Activated CD8-positive, alpha-beta memory T cell treated with anti-CD3 and anti-CD28 coated beads, Interleukin-2, amount 50 U/mL, for 4 hours (primary cell): ENCODE measurements at regions not wholly inside any gene's neighbourhood (a gene's known extent, or its start where the extent isn't known, plus 50 kb on each side); places are given as distances from the start of the nearest gene placed in this dataset.

Experiments used
- DNase-seq: peaks from one replicate; pipeline ENCODE4 v3.0.0-alpha.2; 2020

DNA sequence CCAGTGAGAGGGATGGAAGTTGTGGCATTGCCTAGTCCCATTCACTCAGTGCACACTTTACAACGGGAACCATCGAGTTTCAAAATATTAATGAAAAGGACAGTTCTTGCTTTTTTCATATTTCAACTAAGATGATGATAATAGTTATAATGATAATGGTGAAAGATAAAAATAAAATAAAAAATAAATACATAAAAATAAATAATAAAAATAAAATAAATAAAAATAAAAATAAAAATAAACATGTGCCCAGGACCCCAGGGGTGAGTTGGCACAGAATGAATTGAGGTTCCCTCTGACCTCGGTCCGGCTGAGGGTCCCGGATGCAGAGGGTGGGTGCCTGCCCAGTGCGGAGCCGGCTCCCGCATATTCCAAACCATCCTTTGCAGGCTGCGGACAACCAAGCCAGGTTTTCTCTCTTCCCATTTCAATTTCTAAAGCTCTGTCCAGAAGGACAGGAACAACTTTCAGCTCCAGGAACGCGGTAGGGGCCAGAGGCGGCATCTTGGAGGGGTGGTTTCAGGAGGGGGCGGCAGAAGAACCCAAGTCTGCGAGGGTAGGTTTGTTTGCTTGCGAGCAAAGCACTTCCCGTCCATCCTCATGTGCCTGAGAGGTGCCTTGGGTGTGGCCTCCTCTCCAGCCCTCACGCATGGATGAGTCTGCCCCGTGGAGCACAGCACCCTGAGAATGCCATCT, 236.8 kb downstream of the DLL1 start:
- DNase-seq, result no peak

DNA sequence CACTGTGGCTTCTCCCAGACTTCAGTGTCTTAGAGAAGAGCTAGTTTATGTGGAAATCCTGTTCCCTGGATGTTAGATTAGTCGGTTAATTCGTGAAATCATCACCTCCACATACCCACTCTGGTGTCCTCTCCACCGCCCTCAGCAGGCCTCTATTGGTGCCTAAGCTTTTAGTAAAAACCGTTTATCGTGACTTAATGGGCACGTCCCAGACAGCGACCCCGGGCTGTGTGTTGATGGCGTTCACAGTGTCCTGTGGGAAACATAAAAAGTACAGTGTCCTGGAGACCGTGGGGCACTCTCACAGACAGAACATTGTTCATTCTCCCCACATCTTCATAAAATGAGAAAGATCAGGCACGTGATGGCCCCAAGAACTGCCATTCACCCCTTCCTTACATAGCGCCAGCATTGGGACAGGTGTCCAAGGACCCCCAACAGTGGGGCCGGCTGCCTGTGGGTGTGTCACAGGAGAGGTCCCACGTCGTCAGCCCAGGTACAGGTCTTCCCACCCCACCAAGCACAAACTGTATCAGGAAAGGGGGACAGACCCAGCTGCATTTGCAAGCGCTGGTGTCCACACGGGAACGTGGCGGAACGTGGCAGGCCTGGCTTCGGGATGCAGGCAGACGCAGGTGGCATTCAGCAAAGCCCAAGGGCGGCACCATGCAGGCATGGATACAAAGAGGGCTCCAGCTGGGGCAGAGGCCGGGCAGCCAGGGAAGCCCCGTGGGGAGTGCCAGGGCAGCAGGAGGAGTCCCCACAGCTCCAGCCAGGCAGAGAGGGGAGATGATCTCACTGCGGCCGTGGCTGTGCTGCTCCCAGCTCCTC, 237.7 kb downstream of the DLL1 start:
- DNase-seq, result no peak

DNA sequence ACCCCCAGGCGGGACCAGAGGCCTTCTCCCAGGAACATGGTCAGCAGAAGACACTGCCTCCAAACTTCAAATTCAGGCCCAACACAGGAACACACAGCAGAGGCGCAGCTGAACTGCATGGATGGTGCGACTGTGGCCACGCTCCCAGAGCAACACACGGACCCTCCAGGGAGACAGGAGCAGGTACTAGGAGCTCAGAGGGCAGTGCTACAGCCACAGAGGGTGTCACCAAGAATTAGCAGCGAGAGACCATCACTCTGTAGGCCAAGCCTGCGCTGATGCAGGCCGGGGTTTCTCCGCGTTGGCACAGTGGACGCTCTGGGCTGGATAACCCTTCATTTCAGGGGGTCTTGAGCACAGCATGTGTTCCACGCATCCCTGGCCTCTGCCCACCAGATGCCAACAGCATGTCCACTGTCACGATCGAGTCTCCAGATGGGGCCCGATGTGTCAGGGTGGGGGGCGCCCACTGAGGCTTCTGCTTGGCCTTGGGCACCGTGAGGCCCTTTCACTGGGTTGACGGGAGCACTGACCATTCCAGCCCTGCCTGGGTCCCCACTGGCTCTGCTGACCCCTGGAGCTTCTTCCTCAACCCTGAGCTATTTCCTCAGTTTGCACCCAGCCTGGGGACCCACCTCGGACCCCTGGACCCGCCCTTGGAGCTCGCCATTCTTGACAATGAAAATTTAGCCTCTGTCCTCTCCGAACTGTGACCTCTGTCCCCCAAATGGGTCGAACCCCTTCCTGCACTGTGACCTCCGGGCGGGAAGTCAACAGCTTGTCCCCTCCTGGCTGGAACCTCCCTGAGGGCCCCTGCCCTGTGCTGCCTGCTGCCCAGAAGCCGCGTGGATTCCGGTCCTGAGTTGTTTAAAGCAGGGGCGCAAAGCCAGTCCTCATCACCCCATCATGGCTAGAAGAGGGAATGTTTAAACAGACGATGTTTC, 239.4 kb downstream of the DLL1 start:
- no peak for DNase-seq

DNA sequence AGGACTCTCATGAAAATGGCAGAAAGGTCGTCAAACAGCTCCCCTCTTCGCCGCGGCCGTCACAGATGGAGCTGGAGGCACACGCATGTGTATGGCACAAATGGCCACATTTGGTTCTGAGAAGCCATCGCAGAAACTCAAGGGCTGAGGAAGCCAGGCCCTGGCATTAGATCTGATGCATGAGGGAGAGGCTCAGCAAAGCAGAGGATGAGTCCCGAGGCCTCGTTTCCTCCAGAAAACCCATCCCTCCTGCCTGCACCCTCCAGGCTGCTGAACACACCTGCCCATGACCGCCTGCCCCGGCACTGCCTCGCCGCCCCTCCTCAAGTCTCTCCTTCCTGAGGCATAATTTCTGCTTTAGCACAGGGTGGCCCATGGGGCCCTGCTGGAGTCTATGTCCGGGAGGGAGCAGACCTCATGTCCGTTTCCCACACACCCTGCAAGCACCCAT, 240.3 kb downstream of the DLL1 start:
- DNase-seq, result no peak

DNA sequence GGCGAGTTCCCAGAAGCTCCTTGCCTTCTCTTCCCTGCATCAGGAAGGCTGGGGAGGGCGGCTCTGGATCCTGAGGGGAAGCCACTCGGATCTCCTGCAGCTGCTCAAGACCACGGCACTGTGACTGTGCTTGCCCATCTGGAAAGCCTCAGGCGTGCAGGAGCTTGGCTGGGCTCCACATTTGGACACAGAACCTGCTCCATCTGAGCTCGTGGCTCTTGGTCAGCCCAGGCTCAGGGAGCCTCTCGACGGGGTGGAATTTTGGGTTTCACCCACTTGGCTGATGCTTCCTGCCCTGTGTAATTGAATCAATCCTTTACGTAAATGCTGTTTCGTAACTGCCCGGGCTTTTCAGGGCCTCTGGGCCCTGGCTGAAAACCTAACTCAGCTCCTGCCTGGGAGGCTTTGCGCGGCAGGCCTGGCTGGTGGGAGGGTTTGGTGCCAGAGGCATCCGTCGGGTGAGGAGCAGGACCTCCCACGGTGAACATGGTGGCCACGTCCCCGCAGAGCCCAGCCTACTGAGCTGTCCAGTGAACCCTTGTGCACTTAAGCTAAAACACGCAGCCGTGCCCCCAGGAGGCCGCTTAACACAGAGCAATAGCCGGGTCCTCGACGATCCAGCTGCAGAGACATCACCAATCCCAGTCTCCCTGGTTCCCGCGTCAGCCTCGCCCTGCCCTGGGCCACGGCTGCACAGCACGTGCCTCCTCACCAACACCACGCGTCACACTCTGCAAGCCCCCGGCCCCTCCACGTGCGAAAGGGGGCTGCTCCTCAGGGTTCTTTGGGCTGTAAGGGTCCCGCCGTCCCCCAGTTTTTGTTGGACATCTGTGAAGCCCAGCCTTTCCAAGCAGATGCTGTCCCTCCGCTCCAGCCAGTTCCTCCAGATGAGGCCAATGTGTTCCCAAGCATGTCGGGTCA, 241.0 kb downstream of the DLL1 start:
- DNase-seq, result no peak

DNA sequence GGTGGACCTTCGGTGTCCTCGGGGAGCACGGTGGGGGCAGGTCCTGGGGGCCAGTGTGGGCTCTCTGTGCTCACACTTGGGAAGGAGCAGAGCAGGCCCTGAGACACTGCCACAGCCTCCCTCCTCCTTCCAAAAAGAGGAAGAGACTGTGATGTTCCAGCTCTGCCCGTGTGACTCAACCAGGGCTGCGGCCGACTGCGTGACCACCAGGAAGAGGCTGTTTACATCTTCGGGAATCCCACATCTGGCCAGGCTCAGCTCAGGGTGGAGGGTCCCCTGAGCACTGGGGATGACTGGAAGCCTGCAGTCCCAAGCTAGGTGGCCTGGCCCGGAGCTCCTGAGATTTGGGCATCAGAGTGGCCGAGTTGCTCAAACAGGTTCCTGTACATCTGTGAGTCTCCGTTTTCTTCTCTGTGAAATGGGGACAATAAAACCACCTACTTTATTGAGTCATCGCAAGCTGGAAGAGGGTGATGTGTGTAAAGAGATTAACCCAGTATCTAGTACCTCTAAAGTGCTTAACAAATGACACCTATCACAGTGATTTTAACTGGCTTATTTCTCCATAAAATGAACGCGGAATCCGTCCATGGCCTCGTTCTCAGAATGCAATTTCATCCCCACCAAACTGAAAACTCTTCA, 242.1 kb downstream of the DLL1 start:
- no peak for DNase-seq

DNA sequence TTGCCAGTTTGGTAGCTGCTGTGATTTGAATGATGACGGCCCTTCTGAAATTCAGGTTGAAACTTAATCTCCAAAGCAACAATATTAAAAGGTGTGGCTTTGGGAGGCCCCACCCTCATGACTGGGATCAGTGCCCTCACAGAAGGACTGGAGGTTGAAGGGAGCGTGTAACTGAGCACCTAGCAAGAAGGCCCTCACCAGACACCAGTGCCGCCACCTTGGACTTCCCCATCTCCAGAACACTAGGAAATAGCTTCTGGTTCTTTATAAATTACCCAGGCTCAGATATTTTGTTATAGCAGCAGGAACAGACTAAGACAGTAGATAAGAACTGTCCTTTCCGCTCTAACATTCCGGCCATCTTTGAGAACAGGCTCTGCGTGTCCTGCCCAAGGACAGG, 243.1 kb downstream of the DLL1 start:
- DNase-seq, result no peak

DNA sequence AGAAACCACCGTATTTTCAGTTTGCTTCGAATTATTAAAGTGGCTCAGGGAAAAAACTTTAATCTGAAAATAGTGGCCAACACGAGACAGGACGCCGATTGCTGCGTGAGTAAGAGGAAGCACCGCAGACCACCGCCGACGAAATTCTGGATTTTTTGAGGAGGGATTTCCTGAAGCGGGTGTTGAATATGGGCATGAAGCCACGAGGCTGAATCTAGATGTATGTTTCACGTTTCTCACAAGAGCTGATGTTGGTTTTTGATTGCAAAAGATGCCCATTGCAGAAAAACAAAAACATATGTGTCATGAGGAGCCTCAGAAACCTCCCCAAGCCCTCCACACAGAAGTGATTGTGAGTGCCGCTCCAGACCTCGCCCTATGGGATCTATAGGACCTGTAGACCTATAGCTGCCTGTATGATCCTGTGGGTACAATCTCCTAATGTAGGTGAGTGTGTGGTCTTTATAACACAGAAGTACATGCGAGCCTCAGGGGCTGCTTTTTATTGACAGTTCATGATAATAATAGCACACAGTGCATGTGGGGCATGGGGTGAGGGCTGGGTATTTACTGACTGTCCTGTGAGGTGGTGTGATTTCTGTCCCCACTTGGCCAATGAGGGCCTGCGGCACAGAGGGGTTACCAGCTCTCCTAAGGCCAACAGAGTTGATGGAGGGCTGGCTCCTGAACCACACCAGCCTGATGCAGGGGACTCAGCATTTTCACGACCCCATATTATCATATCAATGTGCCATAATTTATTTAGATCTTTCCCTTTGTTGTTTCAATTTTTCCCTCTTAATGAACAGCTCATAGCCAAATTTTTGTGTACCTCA, 243.9 kb downstream of the DLL1 start:
- no peak for DNase-seq

DNA sequence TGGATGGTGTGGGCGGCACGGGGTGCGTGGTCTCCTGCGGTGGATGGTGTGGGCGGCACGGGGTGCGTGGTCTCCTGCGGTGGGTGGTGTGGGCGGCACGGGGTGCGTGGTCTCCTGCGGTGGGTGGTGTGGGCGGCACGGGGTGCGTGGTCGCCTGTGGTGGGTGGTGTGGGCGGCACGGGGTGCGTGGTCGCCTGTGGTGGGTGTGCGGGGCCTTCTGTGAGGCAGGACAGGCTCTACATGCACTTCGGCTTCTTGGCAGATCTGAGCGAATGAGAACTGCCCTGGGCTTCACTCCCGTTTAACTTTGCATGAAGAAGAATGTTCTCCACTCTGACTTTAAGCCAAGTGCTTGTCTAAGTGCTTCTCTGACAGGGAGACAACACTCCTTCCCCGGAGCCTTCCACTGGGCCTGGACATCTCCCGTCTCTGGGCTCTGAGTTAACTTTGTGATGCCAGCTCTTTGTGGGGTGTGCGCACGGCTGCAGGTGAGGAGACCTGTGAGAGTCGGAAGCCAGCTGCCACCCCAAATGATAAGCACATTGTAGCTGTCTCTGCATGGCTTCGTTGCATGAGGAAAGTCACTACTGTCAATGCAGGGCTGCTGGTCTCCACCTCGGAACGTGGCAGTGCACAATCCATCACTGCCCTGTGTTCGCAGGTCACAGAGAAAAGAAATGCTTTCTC, 244.8 kb downstream of the DLL1 start:
- no peak for DNase-seq

DNA sequence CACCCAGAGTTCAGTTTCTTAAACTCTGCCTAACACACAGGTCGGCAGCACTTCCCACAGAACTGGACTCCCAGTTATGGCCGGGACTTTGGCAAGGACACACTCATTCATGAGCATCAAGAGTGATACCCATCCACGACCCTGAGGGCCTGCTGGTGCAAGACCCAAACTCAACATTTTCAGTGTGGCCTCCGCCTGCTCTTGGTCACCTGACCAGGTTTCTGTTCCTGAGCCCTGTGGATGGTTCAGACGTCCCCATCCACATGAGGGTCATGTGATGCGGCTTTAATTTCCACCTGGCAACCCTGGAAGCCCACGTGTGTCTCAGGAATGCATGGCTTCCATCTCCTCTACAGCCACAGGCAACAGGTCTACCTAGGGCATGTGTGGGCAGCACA, 245.3 kb downstream of the DLL1 start:
- no peak for DNase-seq

DNA sequence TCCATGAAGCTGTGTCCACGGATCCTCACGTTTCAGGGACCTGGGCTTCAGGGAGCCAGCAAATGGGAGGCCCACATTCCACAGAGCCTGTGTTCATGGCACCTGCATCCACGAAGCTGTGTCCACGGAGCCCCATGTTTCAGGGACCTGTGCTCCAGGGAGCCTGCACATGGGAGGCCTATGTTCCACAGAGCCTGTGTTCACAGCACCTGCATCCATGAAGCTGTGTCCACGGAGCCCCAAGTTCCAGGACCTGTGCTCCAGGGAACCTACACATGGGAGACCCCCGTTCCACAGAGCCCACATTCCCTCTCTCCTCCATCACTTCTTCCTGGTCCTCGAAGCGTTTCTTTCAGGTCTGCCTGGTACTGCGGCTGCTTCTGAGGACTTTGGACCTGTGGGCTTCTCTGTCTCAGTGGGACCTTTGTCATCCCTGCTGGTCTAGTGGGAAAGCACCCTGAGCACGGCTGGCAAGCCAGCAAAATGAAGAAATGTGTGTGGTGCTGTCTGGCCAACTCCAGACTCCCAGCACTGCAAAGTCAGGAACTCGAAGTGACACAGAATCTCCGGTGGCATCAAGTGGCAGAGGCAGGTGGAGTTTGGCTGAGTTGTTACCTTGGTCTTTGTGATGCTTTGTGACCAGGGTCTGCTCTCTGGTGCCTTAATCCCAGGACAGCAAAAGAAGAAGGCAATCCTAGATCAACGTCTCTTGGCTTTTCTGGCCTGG, 245.9 kb downstream of the DLL1 start:
- no peak for DNase-seq

DNA sequence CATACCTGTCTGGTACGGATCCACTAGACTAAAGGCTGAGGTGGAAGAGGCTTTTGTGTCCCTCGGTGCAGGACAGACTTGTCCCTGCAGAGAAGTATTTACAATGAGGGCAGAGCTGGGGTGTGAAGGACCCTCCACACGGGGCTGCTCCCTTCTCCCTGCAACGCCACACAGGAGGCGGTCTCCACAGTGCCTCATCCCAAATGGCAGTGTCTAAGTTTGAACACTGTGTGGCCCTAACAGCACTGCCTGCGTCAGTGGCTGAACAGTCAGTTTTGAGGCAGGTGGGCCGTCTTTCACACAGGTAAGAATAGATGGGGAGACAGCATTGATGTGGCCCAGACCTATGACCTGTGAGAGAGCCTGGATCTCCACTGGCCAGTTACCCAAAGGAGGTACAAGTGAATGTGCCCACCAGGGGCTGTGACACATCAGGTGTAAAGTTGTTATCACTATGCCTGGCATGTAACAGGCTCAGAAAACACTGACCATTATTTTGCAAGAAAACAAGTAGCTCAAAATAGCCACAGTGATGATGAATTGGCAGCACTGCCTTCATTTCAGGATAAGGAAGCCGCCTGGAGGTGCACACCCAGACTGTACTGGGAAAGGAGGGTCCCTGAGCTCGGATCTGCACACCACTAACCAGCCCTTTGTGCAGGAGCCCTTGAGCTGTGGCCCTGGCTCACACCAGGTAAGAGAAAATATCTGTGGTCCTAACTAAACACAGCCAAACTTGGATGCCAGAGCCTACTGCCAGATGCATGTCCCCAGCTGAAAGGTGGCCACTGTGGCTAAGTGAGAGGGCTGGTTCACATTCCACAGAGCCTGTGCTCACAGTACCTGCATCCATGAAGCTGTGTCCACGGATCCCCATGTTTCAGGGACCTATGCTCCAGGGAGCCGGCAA, 246.7 kb downstream of the DLL1 start:
- DNase-seq, result no peak

DNA sequence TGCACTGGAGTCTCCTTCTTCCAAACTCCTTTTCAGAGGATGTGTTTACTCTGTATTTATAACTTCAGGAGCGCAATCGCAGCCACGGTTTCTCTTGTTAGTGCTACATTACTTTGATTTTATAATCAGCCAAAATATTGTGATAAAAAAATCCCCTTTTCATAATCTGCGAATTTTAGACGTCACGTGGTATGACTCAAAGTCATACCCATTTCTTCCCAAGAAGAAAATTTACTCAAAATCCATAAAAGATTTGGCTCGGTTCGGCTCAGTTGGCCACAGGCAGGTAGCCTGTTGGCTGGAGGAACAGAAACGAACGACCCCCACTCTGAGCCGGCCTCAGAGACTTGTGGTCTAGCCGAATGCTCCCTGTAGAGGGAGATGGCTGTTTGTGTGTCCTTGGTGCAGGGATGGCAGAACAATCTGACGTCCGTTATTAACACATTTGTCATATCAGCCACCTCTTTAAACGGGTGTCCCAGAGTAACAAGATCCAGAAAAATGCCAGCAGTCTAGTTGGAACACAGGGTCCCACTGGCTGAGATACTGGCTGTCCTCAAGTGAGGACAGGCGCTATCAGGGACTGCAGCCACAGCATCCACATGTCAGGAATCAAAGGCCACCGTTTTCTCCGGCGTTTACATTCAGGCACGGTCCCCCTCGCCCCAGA, 247.6 kb downstream of the DLL1 start:
- DNase-seq, result no peak

DNA sequence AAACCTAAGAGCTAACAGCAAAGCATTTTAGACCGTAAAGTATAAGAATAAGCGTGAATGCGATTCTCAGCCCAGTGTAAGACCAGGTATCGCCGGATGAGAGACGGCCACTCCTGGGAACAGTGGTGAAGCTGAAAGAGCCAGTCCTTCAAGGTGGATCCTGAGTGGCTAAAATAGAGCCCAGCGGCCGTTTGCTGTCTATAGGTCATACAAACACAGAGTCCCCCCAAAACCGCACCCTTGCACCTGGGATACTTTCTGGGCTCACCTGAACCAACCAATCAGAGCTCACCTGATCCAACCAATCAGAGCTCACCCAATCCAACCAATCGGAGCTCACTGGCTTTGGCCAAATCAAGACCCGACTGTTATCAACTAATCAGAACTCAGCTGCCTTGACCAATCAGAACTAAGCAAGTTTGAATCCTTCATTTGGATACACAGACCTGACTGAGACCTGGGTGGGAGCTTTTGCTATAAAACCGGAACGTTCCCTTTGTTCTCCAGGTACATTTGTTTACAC, 248.2 kb downstream of the DLL1 start:
- no peak for DNase-seq

DNA sequence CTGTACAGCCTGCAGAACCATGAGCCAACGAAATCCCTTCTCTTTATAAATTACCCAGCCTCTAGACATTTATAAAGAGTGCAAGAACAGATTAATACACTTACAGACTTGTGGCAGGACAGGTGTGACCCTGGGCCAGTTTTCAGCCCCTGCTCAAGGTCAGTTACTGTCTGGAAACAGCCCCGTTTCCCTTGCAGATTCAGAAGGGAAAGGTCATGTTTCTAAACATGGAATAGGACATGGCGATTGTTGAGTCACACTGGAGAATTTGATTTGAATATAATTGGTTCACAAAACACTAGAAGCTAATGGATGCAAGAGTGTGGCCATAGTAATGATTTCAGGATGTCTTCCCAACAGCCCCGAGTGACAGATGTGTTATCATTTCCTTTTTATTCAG, 248.8 kb downstream of the DLL1 start:
- no peak for DNase-seq

DNA sequence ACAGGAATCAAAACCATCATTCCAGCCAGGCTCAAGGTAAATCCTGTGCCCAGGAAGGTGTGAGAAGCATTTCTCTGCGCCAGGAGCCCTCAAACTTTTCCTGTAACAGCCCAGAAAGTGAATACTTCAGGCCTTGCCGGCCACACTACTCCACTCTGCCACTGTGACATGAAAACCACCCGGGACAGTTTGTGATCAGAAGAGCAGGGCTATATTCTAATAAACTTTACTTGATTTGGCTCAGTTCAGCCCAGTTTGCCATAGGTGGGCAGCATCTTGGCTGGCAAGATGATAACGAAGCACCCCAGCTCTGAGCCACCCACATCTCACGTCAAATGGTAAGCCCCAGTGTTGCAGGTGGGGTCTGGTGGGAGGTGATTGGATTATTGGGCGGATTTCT, 249.4 kb downstream of the DLL1 start:
- DNase-seq, result no peak

DNA sequence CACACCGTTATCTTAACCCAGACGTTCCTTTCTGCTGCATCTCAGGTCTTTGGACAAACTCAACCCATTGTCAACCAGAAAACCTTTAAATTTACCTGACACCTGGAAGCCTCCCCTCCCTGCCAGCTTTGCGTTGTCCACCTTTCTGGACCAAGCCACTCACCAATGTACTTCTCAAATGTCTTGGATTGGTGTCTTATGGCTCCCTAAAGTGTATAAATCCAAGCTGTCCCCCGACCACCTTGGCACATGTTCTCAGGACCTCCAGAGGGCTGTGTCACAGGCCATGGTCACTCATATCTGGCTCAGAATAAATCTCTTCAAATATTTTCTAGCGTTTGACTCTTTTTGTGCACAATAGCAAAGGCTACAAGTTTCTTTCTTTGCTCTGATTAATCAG, 250.0 kb downstream of the DLL1 start:
- no peak for DNase-seq

DNA sequence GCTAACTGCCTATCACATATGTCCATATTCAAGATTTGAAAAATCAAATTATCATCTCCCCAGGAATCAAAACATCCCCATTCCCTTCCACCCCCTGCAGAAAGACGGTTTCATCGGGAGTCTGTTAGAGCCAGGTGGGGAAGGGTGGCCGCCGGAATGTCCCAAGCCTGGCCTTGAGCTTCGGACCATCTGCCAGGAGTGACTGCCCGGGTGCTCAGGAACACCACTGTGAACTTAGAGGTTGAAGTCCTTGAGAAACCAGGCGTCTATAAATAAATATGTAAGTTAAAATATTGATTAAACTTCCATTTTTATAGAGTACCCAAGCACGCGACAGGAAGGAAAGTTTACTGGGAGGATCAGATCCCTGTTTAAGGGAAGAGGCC, 250.8 kb downstream of the DLL1 start:
- DNase-seq, result no peak
